ENCODE measurements at regions not wholly inside any gene's neighbourhood (a gene's known extent, or its start where the extent isn't known, plus 50 kb on each side); places are given as distances from the start of the nearest gene placed in this dataset.

- ATAC-seq = no peak
- no peaks in the 10 kb centered on the region for H3K4me1 Mint-ChIP-seq (ENCODE audit: low read depth)
- H3K4me3 Mint-ChIP-seq = no peak overlapping the region
- no peak for DNase-seq
- H3K36me3 Mint-ChIP-seq (ENCODE audit: insufficient read depth) = no peaks in the 10 kb centered on the region
- no peaks in the 10 kb centered on the region for H3K9me3 Mint-ChIP-seq
- H3K27me3 Mint-ChIP-seq (ENCODE audit: low read depth) = peaks cover 5% of the 10 kb centered on the region
Measured at GRCh38 chr11:104433751-104434150, 269.8 kb upstream of the PDGFD start.

- Mint-ChIP-seq H3K9me3 (no peaks in the 10 kb centered on the region), H3K36me3 (ENCODE audit: insufficient read depth) (no peaks in the 10 kb centered on the region), H3K4me1 (ENCODE audit: low read depth) (no peaks in the 10 kb centered on the region), H3K27me3 (ENCODE audit: low read depth) (peaks cover 5% of the 10 kb centered on the region), H3K4me3 (no peak overlapping the region)
- DNase-seq (no peak), ATAC-seq (no peak)
Measured at GRCh38 chr11:104432981-104433380, 269.0 kb upstream of the PDGFD start.

- Mint-ChIP-seq H3K4me1 (ENCODE audit: low read depth) (no peaks in the 10 kb centered on the region), H3K9me3 (no peaks in the 10 kb centered on the region), H3K27me3 (ENCODE audit: low read depth) (peaks cover 5% of the 10 kb centered on the region), H3K4me3 (no peak overlapping the region), H3K36me3 (ENCODE audit: insufficient read depth) (no peaks in the 10 kb centered on the region)
- no peak for DNase-seq
- no peak for ATAC-seq
Measured at GRCh38 chr11:104432526-104432925, 268.6 kb upstream of the PDGFD start.

GRCh38 chr11:104422324-104422944, 258.5 kb upstream of the PDGFD start:
- Mint-ChIP-seq H3K4me3 (no peak overlapping the region), H3K9me3 (no peaks in the 10 kb centered on the region), H3K27me3 (ENCODE audit: low read depth) (no peaks in the 10 kb centered on the region), H3K36me3 (ENCODE audit: insufficient read depth) (no peaks in the 10 kb centered on the region), H3K4me1 (ENCODE audit: low read depth) (no peaks in the 10 kb centered on the region)
- DNase-seq (peak; percentile 2), ATAC-seq (peak in 1 of 2 donors; percentile 18)

- Mint-ChIP-seq H3K9me3 (peaks cover 4% of the 10 kb centered on the region), H3K27me3 (ENCODE audit: low read depth) (peaks cover 3% of the 10 kb centered on the region), H3K36me3 (ENCODE audit: insufficient read depth) (no peaks in the 10 kb centered on the region), H3K4me3 (no peak overlapping the region), H3K4me1 (ENCODE audit: low read depth) (no peaks in the 10 kb centered on the region)
- DNase-seq (no peak), ATAC-seq (no peak)
Measured at GRCh38 chr11:104410336-104410735, 246.4 kb upstream of the PDGFD start.

GRCh38 chr11:104408630-104409029, 244.7 kb upstream of the PDGFD start:
- no peaks in the 10 kb centered on the region for H3K36me3 Mint-ChIP-seq (ENCODE audit: insufficient read depth)
- DNase-seq = no peak
- H3K9me3 Mint-ChIP-seq = peaks cover 4% of the 10 kb centered on the region
- ATAC-seq = no peak
- no peaks in the 10 kb centered on the region for H3K4me1 Mint-ChIP-seq (ENCODE audit: low read depth)
- H3K4me3 Mint-ChIP-seq = no peak overlapping the region
- H3K27me3 Mint-ChIP-seq (ENCODE audit: low read depth) = peaks cover 3% of the 10 kb centered on the region

- Mint-ChIP-seq H3K9me3 (peaks cover 4% of the 10 kb centered on the region), H3K4me3 (no peak overlapping the region), H3K4me1 (ENCODE audit: low read depth) (no peaks in the 10 kb centered on the region), H3K27me3 (ENCODE audit: low read depth) (peaks cover 3% of the 10 kb centered on the region), H3K36me3 (ENCODE audit: insufficient read depth) (no peaks in the 10 kb centered on the region)
- DNase-seq = no peak
- no peak for ATAC-seq
Measured at GRCh38 chr11:104405277-104405676, 241.3 kb upstream of the PDGFD start.

GRCh38 chr11:104404231-104405175, 240.6 kb upstream of the PDGFD start:
- no peaks in the 10 kb centered on the region for H3K4me1 Mint-ChIP-seq (ENCODE audit: low read depth)
- H3K36me3 Mint-ChIP-seq (ENCODE audit: insufficient read depth) = no peaks in the 10 kb centered on the region
- DNase-seq (no peak), ATAC-seq (no peak)
- H3K4me3 Mint-ChIP-seq = no peak overlapping the region
- peaks cover 4% of the 10 kb centered on the region for H3K9me3 Mint-ChIP-seq
- peaks cover 3% of the 10 kb centered on the region for H3K27me3 Mint-ChIP-seq (ENCODE audit: low read depth)

- no peak for DNase-seq
- peak in 1 of 2 donors; percentile 55 for ATAC-seq
- Mint-ChIP-seq H3K4me1 (ENCODE audit: low read depth) (no peaks in the 10 kb centered on the region), H3K9me3 (peaks cover 4% of the 10 kb centered on the region), H3K27me3 (ENCODE audit: low read depth) (peaks cover 3% of the 10 kb centered on the region), H3K36me3 (ENCODE audit: insufficient read depth) (no peaks in the 10 kb centered on the region), H3K4me3 (no peak overlapping the region)
Measured at GRCh38 chr11:104402812-104403521, 239.0 kb upstream of the PDGFD start.

- H3K4me3 Mint-ChIP-seq = no peak overlapping the region
- H3K9me3 Mint-ChIP-seq = no peaks in the 10 kb centered on the region
- ATAC-seq = no peak
- H3K36me3 Mint-ChIP-seq (ENCODE audit: insufficient read depth) = no peaks in the 10 kb centered on the region
- no peaks in the 10 kb centered on the region for H3K4me1 Mint-ChIP-seq (ENCODE audit: low read depth)
- H3K27me3 Mint-ChIP-seq (ENCODE audit: low read depth) = peaks cover 3% of the 10 kb centered on the region
- DNase-seq = no peak
Measured at GRCh38 chr11:104394508-104394907, 230.6 kb upstream of the PDGFD start.

GRCh38 chr11:104390651-104391050, 226.7 kb upstream of the PDGFD start:
- ATAC-seq = no peak
- Mint-ChIP-seq H3K36me3 (ENCODE audit: insufficient read depth) (no peaks in the 10 kb centered on the region), H3K4me1 (ENCODE audit: low read depth) (no peaks in the 10 kb centered on the region), H3K27me3 (ENCODE audit: low read depth) (peaks cover 3% of the 10 kb centered on the region), H3K4me3 (no peak overlapping the region), H3K9me3 (no peaks in the 10 kb centered on the region)
- no peak for DNase-seq

GRCh38 chr11:104385884-104386283, 221.9 kb upstream of the PDGFD start:
- Mint-ChIP-seq H3K4me3 (no peak overlapping the region), H3K4me1 (ENCODE audit: low read depth) (no peaks in the 10 kb centered on the region), H3K27me3 (ENCODE audit: low read depth) (no peaks in the 10 kb centered on the region), H3K9me3 (no peaks in the 10 kb centered on the region), H3K36me3 (ENCODE audit: insufficient read depth) (no peaks in the 10 kb centered on the region)
- DNase-seq = no peak
- ATAC-seq = no peak

- DNase-seq (no peak), ATAC-seq (no peak)
- H3K4me1 Mint-ChIP-seq (ENCODE audit: low read depth) = no peaks in the 10 kb centered on the region
- H3K36me3 Mint-ChIP-seq (ENCODE audit: insufficient read depth) = no peaks in the 10 kb centered on the region
- H3K4me3 Mint-ChIP-seq = no peak overlapping the region
- H3K27me3 Mint-ChIP-seq (ENCODE audit: low read depth) = no peaks in the 10 kb centered on the region
- H3K9me3 Mint-ChIP-seq = no peaks in the 10 kb centered on the region
Measured at GRCh38 chr11:104380358-104380757, 216.4 kb upstream of the PDGFD start.

GRCh38 chr11:104372111-104372510, 208.2 kb upstream of the PDGFD start:
- no peaks in the 10 kb centered on the region for H3K27me3 Mint-ChIP-seq (ENCODE audit: low read depth)
- H3K4me1 Mint-ChIP-seq (ENCODE audit: low read depth) = no peaks in the 10 kb centered on the region
- H3K9me3 Mint-ChIP-seq = no peaks in the 10 kb centered on the region
- H3K4me3 Mint-ChIP-seq = no peak overlapping the region
- no peaks in the 10 kb centered on the region for H3K36me3 Mint-ChIP-seq (ENCODE audit: insufficient read depth)
- DNase-seq (no peak), ATAC-seq (no peak)

Data from activated T-cell treated with anti-CD3 and anti-CD28 coated beads, Interleukin-2, amount 50 U/mL, for 4 hours (primary cell).